GM21390 (cell line): ENCODE measurements at regions not wholly inside any gene's neighbourhood (a gene's known extent, or its start where the extent isn't known, plus 50 kb on each side); places are given as distances from the start of the nearest gene placed in this dataset.

ENCODE experiments used
- ATAC-seq: cut with Tn5 transposase; IDR thresholded peaks from one replicate; pipeline ENCODE4 v1.9.1; 2021; ENCODE audit not compliant: unreplicated experiment

DNA sequence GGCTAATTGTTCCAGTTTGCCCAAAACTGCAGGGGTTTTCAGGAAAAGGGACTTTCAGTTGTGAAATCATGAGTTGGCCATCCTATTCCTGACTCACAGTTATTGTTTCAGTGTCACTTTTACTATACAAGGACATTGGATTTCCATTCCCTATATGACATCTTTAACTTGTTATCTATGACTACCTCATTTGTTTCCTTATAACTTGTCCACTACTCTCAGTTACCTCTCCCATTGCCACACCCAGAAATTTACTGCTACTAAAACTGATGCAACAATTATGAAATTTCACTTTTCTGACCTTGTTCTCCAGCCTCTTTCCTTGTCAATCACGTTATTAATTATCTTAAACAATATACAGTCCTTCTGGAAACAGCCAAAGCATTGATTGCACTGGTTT is 116.5 kb upstream of the ZNF804A start:
- no peak for ATAC-seq

GRCh38 chr2:184498936-184499335 is 99.4 kb upstream of the ZNF804A start:
- ATAC-seq, result no peak

- no peak for ATAC-seq
Observed at GRCh38 chr2:184504252-184504651, 94.1 kb upstream of the ZNF804A start.

DNA sequence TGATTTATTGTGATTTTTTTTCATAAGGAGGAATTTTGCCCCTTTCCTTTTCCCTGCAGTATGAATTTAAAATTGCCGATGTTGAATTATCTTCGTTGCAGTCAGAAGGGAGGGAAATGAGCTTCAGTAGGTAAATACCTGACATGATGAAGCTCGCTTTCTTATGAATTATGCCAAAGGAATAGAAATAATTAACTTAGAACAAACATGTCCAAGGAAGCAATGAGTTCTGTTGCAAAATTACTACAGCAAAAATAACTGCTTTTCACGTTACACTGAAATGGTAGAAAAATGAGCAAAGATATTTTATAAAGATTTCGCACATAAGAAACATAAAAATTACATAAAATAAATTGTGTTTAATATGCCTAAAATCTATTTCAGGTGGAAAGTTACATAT is 91.1 kb upstream of the ZNF804A start:
- no peak for ATAC-seq

DNA sequence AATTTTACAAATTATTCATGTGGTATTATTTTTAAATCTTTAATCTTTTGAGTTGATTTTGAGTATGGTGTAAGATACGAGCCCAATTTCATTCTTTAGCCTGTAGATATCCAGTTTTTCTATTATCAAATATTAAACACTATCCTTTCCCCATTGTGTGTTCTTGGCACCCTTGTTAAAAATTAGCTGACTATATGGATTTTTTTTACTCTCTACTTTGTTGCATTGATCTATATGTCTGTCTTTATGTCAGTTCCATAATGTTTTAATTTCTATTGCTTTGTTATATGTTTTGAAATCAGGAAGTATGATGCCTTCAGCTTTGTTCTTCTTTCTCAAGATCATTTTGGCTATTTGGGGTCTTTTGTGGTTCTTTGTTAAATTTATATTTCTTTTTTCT is 80.9 kb upstream of the ZNF804A start:
- ATAC-seq, result no peak

GRCh38 chr2:184520441-184520840 is 77.9 kb upstream of the ZNF804A start:
- ATAC-seq, result no peak

GRCh38 chr2:184523732-184524131 is 74.6 kb upstream of the ZNF804A start:
- no peak for ATAC-seq

GRCh38 chr2:184524551-184525382 is 73.6 kb upstream of the ZNF804A start:
- ATAC-seq, result no peak

DNA sequence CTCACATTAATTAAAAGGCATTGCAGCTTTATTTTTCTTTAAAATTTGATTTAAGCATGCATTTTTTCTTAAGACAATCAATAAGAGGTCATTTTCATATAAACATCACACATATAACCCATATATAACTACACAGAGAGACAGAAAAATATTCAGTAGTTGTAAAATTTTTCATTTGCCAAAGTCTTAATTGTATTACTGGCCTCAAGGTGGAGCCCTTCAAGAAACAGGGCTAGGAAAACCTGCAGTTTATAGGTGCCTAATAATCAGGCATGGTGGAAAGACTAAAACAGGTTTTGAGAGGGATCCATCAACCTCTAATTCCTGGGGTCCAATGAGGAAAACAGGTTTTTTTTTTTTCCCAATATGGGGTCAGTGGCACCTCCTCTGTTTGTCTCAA is 71.3 kb upstream of the ZNF804A start:
- no peak for ATAC-seq

DNA sequence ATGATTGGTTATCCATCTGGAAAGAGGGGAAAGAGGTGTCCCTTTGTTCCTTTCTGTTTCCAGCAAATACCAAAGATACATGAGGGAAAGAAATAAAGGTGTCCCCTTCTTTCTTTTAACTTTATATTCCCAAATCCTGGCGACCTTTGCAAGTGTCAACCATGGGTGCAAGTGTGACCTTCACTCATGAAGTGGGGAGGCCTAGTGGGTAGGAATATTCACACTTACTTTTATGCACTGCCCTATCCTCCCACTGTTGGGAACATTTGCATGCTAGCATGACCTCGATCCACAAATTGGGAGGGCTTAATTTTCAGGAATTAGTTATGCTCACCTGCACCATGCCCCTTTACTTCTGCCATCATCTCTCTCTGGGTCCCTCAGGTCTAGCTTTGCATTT is 70.2 kb upstream of the ZNF804A start:
- no peak for ATAC-seq

DNA sequence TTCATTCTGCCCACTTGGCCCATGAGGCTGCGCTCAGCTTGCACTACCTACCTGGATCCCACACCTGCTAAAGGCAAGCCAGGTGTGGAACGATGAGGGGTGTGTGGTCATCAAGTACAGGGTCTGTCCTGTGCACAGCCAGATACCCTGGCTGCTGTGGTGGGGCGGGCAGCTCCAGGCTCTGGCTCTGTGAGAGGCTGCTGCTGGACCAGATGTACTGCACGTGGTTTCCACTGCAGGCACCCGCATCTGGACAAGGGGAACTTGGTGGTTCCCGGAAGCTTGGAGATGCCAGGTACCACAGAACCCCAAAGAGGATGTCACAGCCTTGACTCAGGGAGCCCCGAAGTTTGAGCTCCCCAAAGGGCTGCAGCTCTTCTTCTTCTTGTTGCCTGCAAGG is 68.1 kb upstream of the ZNF804A start:
- ATAC-seq, result no peak

GRCh38 chr2:184530959-184531358 is 67.4 kb upstream of the ZNF804A start:
- ATAC-seq, result no peak

DNA sequence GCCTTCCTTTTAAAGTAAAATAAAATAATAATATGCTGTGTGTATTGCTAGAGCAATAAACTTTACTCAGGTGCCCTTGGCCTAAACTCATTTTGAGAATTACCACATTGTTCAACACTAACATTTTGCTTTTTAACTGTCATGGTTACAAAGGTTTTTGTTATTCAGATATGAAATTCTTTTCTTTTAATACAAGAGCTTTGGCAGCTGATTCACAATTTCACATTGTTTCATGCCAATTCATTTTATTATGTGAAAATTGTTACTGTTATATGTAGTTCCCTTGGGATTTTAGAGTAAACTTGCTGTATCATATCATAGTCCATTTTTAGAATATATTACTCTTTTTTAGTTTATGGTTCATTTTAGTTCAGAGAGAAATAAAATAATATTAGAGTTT is 65.8 kb upstream of the ZNF804A start:
- ATAC-seq, result no peak

DNA sequence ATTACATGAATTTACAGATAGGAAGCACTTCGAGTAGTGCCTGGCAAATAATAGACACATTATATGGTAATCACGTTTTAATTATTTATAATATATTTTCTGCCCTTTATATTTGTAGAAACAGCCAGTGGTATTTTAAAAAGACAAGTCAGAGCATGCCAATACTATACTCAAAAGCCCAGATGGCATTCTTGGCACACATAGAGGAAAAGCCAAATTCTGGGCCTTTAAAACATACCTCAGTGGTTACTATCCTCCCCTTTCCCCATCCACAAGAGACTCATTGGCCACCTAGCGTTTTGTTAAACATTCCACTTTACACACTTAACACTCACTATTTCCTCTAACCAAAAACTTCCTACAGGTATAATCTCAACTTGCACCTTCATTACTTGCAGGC is 63.3 kb upstream of the ZNF804A start:
- no peak for ATAC-seq

DNA sequence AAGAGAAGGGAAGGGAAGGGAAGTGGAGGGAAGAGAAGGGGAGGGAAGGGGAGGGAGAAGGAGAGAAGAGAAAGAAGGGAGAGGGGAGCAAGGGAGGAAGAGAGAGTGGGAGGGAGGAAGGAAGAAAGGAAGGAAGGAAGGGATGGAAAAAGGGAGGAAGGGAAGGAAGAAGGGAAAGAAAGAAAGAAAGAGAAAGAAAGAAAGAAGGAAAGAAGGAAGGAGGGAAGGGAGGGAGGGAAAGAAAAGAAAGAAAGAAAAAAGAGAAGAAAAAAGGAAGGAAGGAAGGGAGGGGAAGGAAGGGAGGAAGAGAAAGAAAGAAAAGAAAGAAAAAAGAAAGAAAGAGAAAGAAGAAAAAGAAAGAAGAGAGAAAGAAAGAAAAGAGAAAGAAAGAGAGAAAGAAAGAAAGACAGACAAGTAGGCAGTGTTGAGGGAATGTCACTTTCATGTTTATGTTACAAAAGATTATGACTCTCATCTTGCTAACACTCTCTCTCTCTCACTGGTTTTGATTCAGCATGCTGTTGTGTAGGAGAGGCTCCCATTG is 58.0 kb upstream of the ZNF804A start:
- ATAC-seq, result no peak

DNA sequence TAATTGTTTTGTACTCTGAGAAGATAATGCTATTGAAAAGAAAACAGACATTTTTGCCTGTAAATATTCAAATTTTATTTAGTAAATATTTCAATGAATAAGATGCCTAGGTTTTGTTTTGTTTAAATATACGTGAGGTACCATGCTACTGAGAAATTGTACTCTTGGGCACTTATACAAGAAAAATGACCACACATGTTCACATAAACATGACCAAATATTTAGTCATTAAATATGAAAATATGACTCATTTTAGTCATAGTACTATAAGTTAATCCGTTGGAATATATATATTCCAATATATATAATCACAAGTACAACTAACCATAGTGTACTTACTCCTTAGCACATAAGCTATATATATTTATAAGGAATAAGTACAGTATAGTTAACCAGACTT is 56.7 kb upstream of the ZNF804A start:
- ATAC-seq, result no peak

DNA sequence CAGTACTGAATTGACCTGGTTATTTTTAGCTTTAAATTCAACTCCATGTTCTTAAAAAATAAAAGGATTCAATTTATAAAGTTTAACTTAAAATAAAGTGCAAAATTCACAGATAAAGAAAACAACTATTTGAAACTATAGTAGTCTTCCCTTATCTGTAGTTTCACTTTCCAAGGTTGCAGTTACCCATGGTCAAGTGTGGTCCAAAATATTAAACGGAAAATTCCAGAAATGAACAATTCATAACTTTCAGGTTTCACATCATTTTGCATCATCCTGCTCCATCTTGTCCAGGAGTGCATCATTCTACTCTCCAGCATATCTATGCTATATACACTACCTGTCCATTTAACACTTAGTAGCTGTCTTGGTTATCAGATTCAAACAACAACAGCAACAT is 54.5 kb upstream of the ZNF804A start:
- ATAC-seq, result no peak
